ENCODE measurements at regions not wholly inside any gene's neighbourhood (a gene's known extent, or its start where the extent isn't known, plus 50 kb on each side); places are given as distances from the start of the nearest gene placed in this dataset.
"Not testable (repeated sequence)": the region's sequence is repeated elsewhere in the genome, so short reads cannot be mapped to it uniquely, and the experiment has no call there.

GRCh38 chr13:65585346-65585745, 1644.8 kb downstream of the PCDH9 start:
- no peak for DNase-seq

GRCh38 chr13:65584126-65584525, 1646.0 kb downstream of the PCDH9 start:
- DNase-seq: no peak

GRCh38 chr13:65582160-65582559, 1648.0 kb downstream of the PCDH9 start:
- DNase-seq: no peak

GRCh38 chr13:65564561-65564960, 1665.6 kb downstream of the PCDH9 start:
- DNase-seq: not testable (repeated sequence)

- DNase-seq: no peak
Observed at GRCh38 chr13:65562305-65562704, 1667.8 kb downstream of the PCDH9 start.

GRCh38 chr13:65560936-65561335, 1669.2 kb downstream of the PCDH9 start:
- no peak for DNase-seq

- no peak for DNase-seq
Observed at GRCh38 chr13:65555962-65556361, 1674.2 kb downstream of the PCDH9 start.

- DNase-seq: no peak
Observed at GRCh38 chr13:65553096-65553727, 1676.9 kb downstream of the PCDH9 start.

- DNase-seq: no peak
Observed at GRCh38 chr13:65551208-65551607, 1678.9 kb downstream of the PCDH9 start.

GRCh38 chr13:65540175-65540574, 1690.0 kb downstream of the PCDH9 start:
- DNase-seq: no peak

- no peak for DNase-seq
Observed at GRCh38 chr13:65535370-65535769, 1694.8 kb downstream of the PCDH9 start.

- DNase-seq: no peak
Observed at GRCh38 chr13:65532231-65532630, 1697.9 kb downstream of the PCDH9 start.

GRCh38 chr13:65530688-65531087, 1699.4 kb downstream of the PCDH9 start:
- no peak for DNase-seq

GRCh38 chr13:65529541-65529940, 1700.6 kb downstream of the PCDH9 start:
- no peak for DNase-seq

GRCh38 chr13:65508745-65509144, 1721.4 kb downstream of the PCDH9 start:
- DNase-seq: no peak

GRCh38 chr13:65508338-65508737, 1721.8 kb downstream of the PCDH9 start:
- no peak for DNase-seq

- DNase-seq: no peak
Observed at GRCh38 chr13:65505941-65506340, 1724.2 kb downstream of the PCDH9 start.

GRCh38 chr13:65504213-65504612, 1725.9 kb downstream of the PCDH9 start:
- no peak for DNase-seq

- DNase-seq: no peak
Observed at GRCh38 chr13:65500481-65500880, 1729.7 kb downstream of the PCDH9 start.

GRCh38 chr13:65499256-65499655, 1730.9 kb downstream of the PCDH9 start:
- no peak for DNase-seq

- no peak for DNase-seq
Observed at GRCh38 chr13:65497265-65497664, 1732.9 kb downstream of the PCDH9 start.

GRCh38 chr13:65490725-65491124, 1739.4 kb downstream of the PCDH9 start:
- peak in 1 of 2 donors; percentile 11 for DNase-seq

- DNase-seq: peak; percentile 48 to 66
Observed at GRCh38 chr13:65488606-65489005, 1741.5 kb downstream of the PCDH9 start.

- no peak for DNase-seq
Observed at GRCh38 chr13:65479692-65480091, 1750.4 kb downstream of the PCDH9 start.

GRCh38 chr13:65473196-65473595, 1756.9 kb downstream of the PCDH9 start:
- no peak for DNase-seq
